GM12873 (cell line): ENCODE measurements at regions not wholly inside any gene's neighbourhood (a gene's known extent, or its start where the extent isn't known, plus 50 kb on each side); places are given as distances from the start of the nearest gene placed in this dataset.

Experiments used
- TF ChIP-seq, protein P1 (sequence below): IDR thresholded peaks from 2 replicates; pipeline ENCODE4 v1.5.1; 2012; ENCODE audit warnings: low read depth, mild to moderate bottlenecking, moderate library complexity, low read length, control low read depth; ENCODE audit not compliant: insufficient read depth; ENCODE audit errors: missing control alignments

DNA sequence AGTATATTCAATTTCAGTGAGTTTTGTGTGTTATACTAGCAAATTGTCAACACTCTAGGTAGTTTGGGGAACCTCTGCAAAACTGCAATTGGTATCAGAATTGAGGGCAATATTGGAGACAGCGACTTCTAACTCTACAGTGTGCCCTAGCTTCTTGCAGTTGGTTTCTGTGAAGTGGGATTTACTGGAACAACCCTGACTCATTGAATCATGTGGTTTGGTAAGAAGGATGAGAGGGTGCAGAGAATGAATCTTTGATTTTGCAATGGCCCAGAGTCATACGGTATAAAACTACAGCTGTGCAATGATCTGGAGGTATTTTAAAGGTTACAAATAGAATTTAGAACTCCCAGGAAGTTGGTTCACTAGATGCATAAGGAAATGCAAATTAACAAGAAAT is 129.1 kb upstream of the PPP1R3A start:
- TF ChIP-seq, protein P1, sequence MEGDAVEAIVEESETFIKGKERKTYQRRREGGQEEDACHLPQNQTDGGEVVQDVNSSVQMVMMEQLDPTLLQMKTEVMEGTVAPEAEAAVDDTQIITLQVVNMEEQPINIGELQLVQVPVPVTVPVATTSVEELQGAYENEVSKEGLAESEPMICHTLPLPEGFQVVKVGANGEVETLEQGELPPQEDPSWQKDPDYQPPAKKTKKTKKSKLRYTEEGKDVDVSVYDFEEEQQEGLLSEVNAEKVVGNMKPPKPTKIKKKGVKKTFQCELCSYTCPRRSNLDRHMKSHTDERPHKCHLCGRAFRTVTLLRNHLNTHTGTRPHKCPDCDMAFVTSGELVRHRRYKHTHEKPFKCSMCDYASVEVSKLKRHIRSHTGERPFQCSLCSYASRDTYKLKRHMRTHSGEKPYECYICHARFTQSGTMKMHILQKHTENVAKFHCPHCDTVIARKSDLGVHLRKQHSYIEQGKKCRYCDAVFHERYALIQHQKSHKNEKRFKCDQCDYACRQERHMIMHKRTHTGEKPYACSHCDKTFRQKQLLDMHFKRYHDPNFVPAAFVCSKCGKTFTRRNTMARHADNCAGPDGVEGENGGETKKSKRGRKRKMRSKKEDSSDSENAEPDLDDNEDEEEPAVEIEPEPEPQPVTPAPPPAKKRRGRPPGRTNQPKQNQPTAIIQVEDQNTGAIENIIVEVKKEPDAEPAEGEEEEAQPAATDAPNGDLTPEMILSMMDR = no peak

DNA sequence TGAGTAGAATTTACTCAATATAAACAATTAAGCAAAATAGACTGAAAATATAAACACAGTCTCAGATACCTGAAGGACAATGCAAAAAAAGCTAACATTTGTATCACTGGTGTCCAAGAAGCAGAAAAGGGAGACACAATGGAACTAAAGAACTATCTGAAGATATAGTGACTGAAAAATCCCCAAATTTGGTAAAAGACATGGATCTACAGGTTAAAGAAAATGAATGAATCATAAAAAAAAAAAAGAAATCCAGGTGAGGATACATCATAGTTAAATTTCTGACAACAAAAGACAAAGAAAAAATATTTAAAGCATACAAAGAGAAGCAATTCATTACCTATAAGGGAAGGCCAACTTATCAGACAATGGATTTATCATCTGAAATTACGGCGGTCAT is 114.7 kb upstream of the PPP1R3A start:
- TF ChIP-seq, protein P1 = no peak

DNA sequence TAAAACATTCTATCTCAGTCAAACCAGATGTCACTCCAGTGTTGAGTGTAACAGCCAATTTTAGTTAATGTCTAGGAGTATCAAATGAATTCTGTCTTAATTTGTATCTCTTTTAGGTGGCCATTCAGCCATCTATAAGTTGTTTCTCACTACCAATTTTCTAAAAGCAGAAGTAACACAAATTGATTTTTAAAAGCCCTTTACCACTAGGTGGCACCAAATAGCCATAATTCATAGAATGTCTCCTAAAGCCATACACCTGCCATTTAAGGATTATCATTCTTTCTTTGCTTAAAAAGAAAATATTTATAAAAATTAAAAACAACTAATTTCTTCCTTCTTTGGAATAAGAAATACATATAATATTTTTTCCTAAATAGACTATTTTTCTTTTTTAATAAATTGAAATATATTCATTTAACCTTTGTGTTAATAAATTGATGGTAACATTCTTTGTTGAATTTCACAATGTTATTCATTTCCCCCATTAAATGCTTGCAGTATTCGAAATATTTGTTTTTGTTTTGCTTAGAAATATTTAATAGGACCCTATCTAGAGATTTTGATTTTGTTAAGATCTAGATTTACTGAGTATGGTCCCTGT is 107.8 kb upstream of the PPP1R3A start:
- TF ChIP-seq, protein P1 = peak; percentile 48

DNA sequence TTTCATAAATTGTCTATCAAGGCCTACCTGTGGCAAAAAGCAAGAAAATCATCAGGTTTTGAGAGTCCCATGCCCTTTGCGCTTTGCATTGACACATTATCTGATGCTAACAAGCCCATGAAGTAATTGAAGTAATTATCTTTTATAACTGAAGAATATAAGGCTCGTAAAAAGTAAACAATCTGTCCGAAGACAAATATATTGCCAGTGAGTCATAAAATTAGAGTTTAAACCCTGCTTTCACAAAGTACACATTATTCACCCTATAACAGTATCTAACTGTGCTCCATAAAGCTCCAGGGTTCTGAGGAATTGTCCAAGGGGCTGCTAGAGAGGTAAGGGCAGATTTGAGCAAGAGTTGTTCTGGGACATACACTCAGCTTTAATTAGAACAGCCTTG is 102.3 kb upstream of the PPP1R3A start:
- TF ChIP-seq, protein P1 = no peak

DNA sequence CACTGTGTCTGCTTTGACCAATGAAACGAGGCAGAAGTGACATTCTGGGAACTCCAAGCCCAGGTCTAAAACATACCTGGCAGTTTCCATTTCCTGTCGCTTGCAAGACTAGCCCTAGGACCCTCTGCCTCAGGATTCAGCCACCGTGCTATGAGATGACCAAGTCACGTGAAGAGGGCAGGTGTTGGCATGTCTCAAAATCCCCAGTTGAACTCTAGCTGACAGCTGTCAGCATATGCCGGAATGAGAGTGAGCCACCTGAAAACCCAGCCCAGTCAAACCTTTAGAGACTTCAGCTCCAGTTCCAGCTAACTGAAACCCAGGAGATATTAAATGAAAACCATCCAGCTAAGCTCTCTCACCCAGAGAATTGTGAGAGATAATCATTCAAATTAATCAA is 89.9 kb upstream of the PPP1R3A start:
- TF ChIP-seq, protein P1 = no peak

DNA sequence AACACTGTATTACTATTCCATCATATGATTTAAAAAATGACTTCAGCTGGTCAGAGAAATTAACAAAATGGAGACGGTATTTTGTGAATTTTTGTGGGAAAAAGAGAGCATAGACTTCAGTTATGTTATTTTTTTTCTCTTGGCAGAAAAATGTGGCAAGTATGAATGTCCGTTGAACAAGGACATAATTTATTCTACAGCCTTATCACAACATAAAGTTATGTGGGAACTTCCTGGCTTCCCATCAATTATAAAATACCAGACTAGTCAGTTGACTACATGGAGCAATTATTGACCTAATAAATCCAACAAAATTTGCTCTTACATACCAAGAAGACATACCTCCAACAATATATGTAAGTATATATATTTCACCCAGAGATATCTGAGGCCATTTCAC is 88.6 kb upstream of the PPP1R3A start:
- TF ChIP-seq, protein P1 = no peak

DNA sequence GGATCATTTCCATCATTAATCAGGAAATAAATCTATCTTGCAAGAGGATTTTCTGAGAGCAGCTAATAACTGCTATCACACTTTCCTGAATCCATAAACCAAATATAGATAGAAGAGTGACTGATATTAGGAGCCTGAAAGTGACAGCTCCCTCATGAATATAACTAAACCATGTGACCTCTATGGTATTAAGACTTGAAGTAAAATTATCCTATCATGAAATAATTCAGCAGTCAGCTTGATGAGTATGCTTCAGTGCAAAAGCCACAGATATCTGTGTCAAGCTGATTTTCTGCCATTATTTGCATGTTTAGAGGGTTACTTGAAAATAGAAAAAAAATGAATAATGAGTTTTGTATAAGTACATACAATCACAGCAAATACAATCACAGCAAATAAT is 80.1 kb upstream of the PPP1R3A start:
- TF ChIP-seq, protein P1 = no peak
